KMS-11 (cell line): ENCODE measurements at regions not wholly inside any gene's neighbourhood (a gene's known extent, or its start where the extent isn't known, plus 50 kb on each side); places are given as distances from the start of the nearest gene placed in this dataset.

Experiments
- H2AFZ ChIP-seq: fragments of 200-600 bp; sonication (generic); 2 replicates; pipeline ENCODE4 v1.6.1; 2016; ENCODE audit warnings: antibody characterized with exemption, mixed run types, low read depth
- H3K27ac ChIP-seq: fragments of 200-600 bp; sonication (generic); 2 replicates; pipeline ENCODE4 v1.6.1; 2016; ENCODE audit warnings: mild to moderate bottlenecking, mixed run types
- H3K27me3 ChIP-seq: fragments of 200-600 bp; sonication (generic); 2 replicates; pipeline ENCODE4 v1.6.1; 2017; ENCODE audit warnings: mild to moderate bottlenecking, low read depth, mixed run types, moderate library complexity; ENCODE audit not compliant: insufficient read depth
- H3K36me3 ChIP-seq: fragments of 200-600 bp; sonication (generic); 2 replicates; pipeline ENCODE4 v1.6.1; 2017; ENCODE audit warnings: mild to moderate bottlenecking, mixed run types; ENCODE audit not compliant: insufficient read depth
- H3K4me1 ChIP-seq: fragments of 200-600 bp; sonication (generic); 2 replicates; pipeline ENCODE4 v1.6.1; 2016; ENCODE audit warnings: mild to moderate bottlenecking, low read depth, mixed run types; ENCODE audit not compliant: poor library complexity, severe bottlenecking
- H3K4me2 ChIP-seq: fragments of 200-600 bp; sonication (generic); 2 replicates; pipeline ENCODE4 v1.7.0; 2016; ENCODE audit warnings: mild to moderate bottlenecking, mixed run types
- H3K4me3 ChIP-seq: fragments of 200-600 bp; sonication (generic); IDR thresholded peaks from 2 replicates; pipeline ENCODE4 v1.6.1; 2017; ENCODE audit warnings: low read depth, low read length, mixed read lengths; ENCODE audit not compliant: insufficient read depth
- H3K79me2 ChIP-seq: fragments of 200-600 bp; sonication (generic); 2 replicates; pipeline ENCODE4 v1.6.1; 2016; ENCODE audit warnings: low read depth, mixed run types; ENCODE audit not compliant: insufficient read depth
- H3K9ac ChIP-seq: fragments of 200-600 bp; sonication (generic); 2 replicates; pipeline ENCODE4 v1.6.1; 2016; ENCODE audit warnings: mild to moderate bottlenecking, mixed run types
- H4K20me1 ChIP-seq: fragments of 200-600 bp; sonication (generic); 2 replicates; pipeline ENCODE4 v1.6.1; 2016; ENCODE audit warnings: mild to moderate bottlenecking, mixed run types; ENCODE audit not compliant: insufficient read depth
- CTCF ChIP-seq: fragments of 200-600 bp; sonication (generic); conservative IDR thresholded peaks from 2 replicates; pipeline ENCODE4 v1.6.1; 2017; ENCODE audit warnings: low read depth, mild to moderate bottlenecking, antibody characterized with exemption, low read length, moderate library complexity, mixed read lengths

GRCh38 chr1:235054936-235055335 lies 73.7 kb downstream of the TOMM20 start:
- no peak overlapping the region for H3K27ac ChIP-seq
- H3K36me3 ChIP-seq = no peaks in the 10 kb centered on the region
- H4K20me1 ChIP-seq = no peaks in the 10 kb centered on the region
- no peak overlapping the region for H3K9ac ChIP-seq
- no peaks in the 10 kb centered on the region for H3K4me1 ChIP-seq
- no peaks in the 10 kb centered on the region for H3K79me2 ChIP-seq
- no peak overlapping the region for H2AFZ ChIP-seq
- no peak overlapping the region for H3K4me2 ChIP-seq
- H3K4me3 ChIP-seq = no peak overlapping the region
- no peaks in the 10 kb centered on the region for H3K27me3 ChIP-seq
- TF ChIP-seq CTCF = no peak

- H3K4me2 ChIP-seq = no peak overlapping the region
- no peaks in the 10 kb centered on the region for H3K4me1 ChIP-seq
- H3K27ac ChIP-seq = no peak overlapping the region
- no peaks in the 10 kb centered on the region for H3K36me3 ChIP-seq
- H4K20me1 ChIP-seq = no peaks in the 10 kb centered on the region
- no peak overlapping the region for H3K4me3 ChIP-seq
- H3K27me3 ChIP-seq = no peaks in the 10 kb centered on the region
- no peaks in the 10 kb centered on the region for H3K79me2 ChIP-seq
- H2AFZ ChIP-seq = no peak overlapping the region
- no peak overlapping the region for H3K9ac ChIP-seq
- no peak for TF ChIP-seq CTCF
Measured at GRCh38 chr1:235054466-235054865, 74.2 kb downstream of the TOMM20 start.

- Histone ChIP-seq H3K27me3 (no peaks in the 10 kb centered on the region), H3K4me1 (no peaks in the 10 kb centered on the region), H3K79me2 (no peaks in the 10 kb centered on the region), H3K27ac (no peak overlapping the region), H3K9ac (no peak overlapping the region), H2AFZ (no peak overlapping the region), H4K20me1 (no peaks in the 10 kb centered on the region), H3K36me3 (no peaks in the 10 kb centered on the region), H3K4me3 (no peak overlapping the region), H3K4me2 (no peak overlapping the region)
- TF ChIP-seq CTCF = no peak
Measured at GRCh38 chr1:235052067-235053008, 76.3 kb downstream of the TOMM20 start.

- Histone ChIP-seq H3K27me3 (no peaks in the 10 kb centered on the region), H3K79me2 (no peaks in the 10 kb centered on the region), H3K4me3 (no peak overlapping the region), H3K9ac (no peak overlapping the region), H4K20me1 (no peaks in the 10 kb centered on the region), H3K27ac (no peak overlapping the region), H3K4me2 (no peak overlapping the region), H3K36me3 (no peaks in the 10 kb centered on the region), H3K4me1 (no peaks in the 10 kb centered on the region), H2AFZ (no peak overlapping the region)
- no peak for TF ChIP-seq CTCF
Measured at GRCh38 chr1:235051521-235051920, 77.1 kb downstream of the TOMM20 start.
